ENCODE measurements at regions not wholly inside any gene's neighbourhood (a gene's known extent, or its start where the extent isn't known, plus 50 kb on each side); places are given as distances from the start of the nearest gene placed in this dataset.

- Histone ChIP-seq H3K79me2 (ENCODE audit: control insufficient read depth, insufficient read depth, low read length, unreplicated experiment) (no peaks in the 10 kb centered on the region), H3K36me3 (ENCODE audit: insufficient read depth, low read length) (no peaks in the 10 kb centered on the region), H3K4me1 (ENCODE audit: control insufficient read depth, insufficient read depth, low read length, unreplicated experiment) (no peaks in the 10 kb centered on the region), H3K27me3 (ENCODE audit: insufficient read depth, low read length) (peaks cover 5% of the 10 kb centered on the region; the same call in 1 of the 2 replicates), H2AFZ (ENCODE audit: low read length, unreplicated experiment) (no peak overlapping the region), H3K4me3 (ENCODE audit: low read depth, low read length) (no peak overlapping the region), H3K27ac (ENCODE audit: low read depth, low read length) (no peak overlapping the region)
Measured at GRCh38 chr4:38491854-38492478, 172.0 kb upstream of the KLF3 start.

GRCh38 chr4:38493066-38493465 is 170.9 kb upstream of the KLF3 start:
- no peak overlapping the region for H3K4me3 ChIP-seq (ENCODE audit: low read depth, low read length)
- no peak overlapping the region for H2AFZ ChIP-seq (ENCODE audit: low read length, unreplicated experiment)
- no peaks in the 10 kb centered on the region for H3K36me3 ChIP-seq (ENCODE audit: insufficient read depth, low read length)
- no peaks in the 10 kb centered on the region for H3K4me1 ChIP-seq (ENCODE audit: control insufficient read depth, insufficient read depth, low read length, unreplicated experiment)
- H3K27ac ChIP-seq (ENCODE audit: low read depth, low read length), result no peak overlapping the region
- H3K27me3 ChIP-seq (ENCODE audit: insufficient read depth, low read length), result peaks cover 5% of the 10 kb centered on the region; the same call in 1 of the 2 replicates
- no peaks in the 10 kb centered on the region for H3K79me2 ChIP-seq (ENCODE audit: control insufficient read depth, insufficient read depth, low read length, unreplicated experiment)

GRCh38 chr4:38495446-38495845 is 168.6 kb upstream of the KLF3 start:
- Histone ChIP-seq H3K36me3 (ENCODE audit: insufficient read depth, low read length) (no peaks in the 10 kb centered on the region), H3K79me2 (ENCODE audit: control insufficient read depth, insufficient read depth, low read length, unreplicated experiment) (no peaks in the 10 kb centered on the region), H3K27me3 (ENCODE audit: insufficient read depth, low read length) (peaks cover 5% of the 10 kb centered on the region; the same call in 1 of the 2 replicates), H3K4me1 (ENCODE audit: control insufficient read depth, insufficient read depth, low read length, unreplicated experiment) (no peaks in the 10 kb centered on the region), H3K27ac (ENCODE audit: low read depth, low read length) (no peak overlapping the region), H3K4me3 (ENCODE audit: low read depth, low read length) (no peak overlapping the region), H2AFZ (ENCODE audit: low read length, unreplicated experiment) (no peak overlapping the region)

- H3K4me1 ChIP-seq (ENCODE audit: control insufficient read depth, insufficient read depth, low read length, unreplicated experiment), result no peaks in the 10 kb centered on the region
- H3K36me3 ChIP-seq (ENCODE audit: insufficient read depth, low read length), result no peaks in the 10 kb centered on the region
- no peak overlapping the region for H3K27ac ChIP-seq (ENCODE audit: low read depth, low read length)
- peaks cover under 1% of the 10 kb centered on the region; the same call in 1 of the 2 replicates for H3K27me3 ChIP-seq (ENCODE audit: insufficient read depth, low read length)
- H3K4me3 ChIP-seq (ENCODE audit: low read depth, low read length), result no peak overlapping the region
- H3K79me2 ChIP-seq (ENCODE audit: control insufficient read depth, insufficient read depth, low read length, unreplicated experiment), result no peaks in the 10 kb centered on the region
- no peak overlapping the region for H2AFZ ChIP-seq (ENCODE audit: low read length, unreplicated experiment)
Measured at GRCh38 chr4:38497121-38497520, 166.9 kb upstream of the KLF3 start.

GRCh38 chr4:38499101-38499500 is 164.9 kb upstream of the KLF3 start:
- Histone ChIP-seq H3K27me3 (ENCODE audit: insufficient read depth, low read length) (peaks cover 5% of the 10 kb centered on the region; the same call in 1 of the 2 replicates), H3K36me3 (ENCODE audit: insufficient read depth, low read length) (no peaks in the 10 kb centered on the region), H3K4me3 (ENCODE audit: low read depth, low read length) (no peak overlapping the region), H2AFZ (ENCODE audit: low read length, unreplicated experiment) (no peak overlapping the region), H3K27ac (ENCODE audit: low read depth, low read length) (no peak overlapping the region), H3K79me2 (ENCODE audit: control insufficient read depth, insufficient read depth, low read length, unreplicated experiment) (no peaks in the 10 kb centered on the region), H3K4me1 (ENCODE audit: control insufficient read depth, insufficient read depth, low read length, unreplicated experiment) (no peaks in the 10 kb centered on the region)

- Histone ChIP-seq H2AFZ (ENCODE audit: low read length, unreplicated experiment) (no peak overlapping the region), H3K36me3 (ENCODE audit: insufficient read depth, low read length) (no peaks in the 10 kb centered on the region), H3K4me3 (ENCODE audit: low read depth, low read length) (no peak overlapping the region), H3K27ac (ENCODE audit: low read depth, low read length) (no peak overlapping the region), H3K27me3 (ENCODE audit: insufficient read depth, low read length) (peaks cover 6% of the 10 kb centered on the region), H3K79me2 (ENCODE audit: control insufficient read depth, insufficient read depth, low read length, unreplicated experiment) (no peaks in the 10 kb centered on the region), H3K4me1 (ENCODE audit: control insufficient read depth, insufficient read depth, low read length, unreplicated experiment) (no peaks in the 10 kb centered on the region)
Measured at GRCh38 chr4:38500433-38500832, 163.6 kb upstream of the KLF3 start.

GRCh38 chr4:38501698-38502097 is 162.3 kb upstream of the KLF3 start:
- no peaks in the 10 kb centered on the region for H3K4me1 ChIP-seq (ENCODE audit: control insufficient read depth, insufficient read depth, low read length, unreplicated experiment)
- H3K79me2 ChIP-seq (ENCODE audit: control insufficient read depth, insufficient read depth, low read length, unreplicated experiment), result no peaks in the 10 kb centered on the region
- H3K27ac ChIP-seq (ENCODE audit: low read depth, low read length), result no peak overlapping the region
- peaks cover 18% of the 10 kb centered on the region for H3K27me3 ChIP-seq (ENCODE audit: insufficient read depth, low read length)
- H2AFZ ChIP-seq (ENCODE audit: low read length, unreplicated experiment), result no peak overlapping the region
- no peak overlapping the region for H3K4me3 ChIP-seq (ENCODE audit: low read depth, low read length)
- no peaks in the 10 kb centered on the region for H3K36me3 ChIP-seq (ENCODE audit: insufficient read depth, low read length)

GRCh38 chr4:38503689-38504395 is 160.2 kb upstream of the KLF3 start:
- Histone ChIP-seq H3K4me1 (ENCODE audit: control insufficient read depth, insufficient read depth, low read length, unreplicated experiment) (no peaks in the 10 kb centered on the region), H3K79me2 (ENCODE audit: control insufficient read depth, insufficient read depth, low read length, unreplicated experiment) (no peaks in the 10 kb centered on the region), H3K27me3 (ENCODE audit: insufficient read depth, low read length) (peaks cover 39% of the 10 kb centered on the region), H3K4me3 (ENCODE audit: low read depth, low read length) (no peak overlapping the region), H2AFZ (ENCODE audit: low read length, unreplicated experiment) (no peak overlapping the region), H3K27ac (ENCODE audit: low read depth, low read length) (no peak overlapping the region), H3K36me3 (ENCODE audit: insufficient read depth, low read length) (no peaks in the 10 kb centered on the region)

GRCh38 chr4:38504396-38504715 is 159.6 kb upstream of the KLF3 start:
- Histone ChIP-seq H2AFZ (ENCODE audit: low read length, unreplicated experiment) (no peak overlapping the region), H3K36me3 (ENCODE audit: insufficient read depth, low read length) (no peaks in the 10 kb centered on the region), H3K4me3 (ENCODE audit: low read depth, low read length) (no peak overlapping the region), H3K79me2 (ENCODE audit: control insufficient read depth, insufficient read depth, low read length, unreplicated experiment) (no peaks in the 10 kb centered on the region), H3K27me3 (ENCODE audit: insufficient read depth, low read length) (peaks cover 44% of the 10 kb centered on the region), H3K27ac (ENCODE audit: low read depth, low read length) (no peak overlapping the region), H3K4me1 (ENCODE audit: control insufficient read depth, insufficient read depth, low read length, unreplicated experiment) (no peaks in the 10 kb centered on the region)

- H3K27ac ChIP-seq (ENCODE audit: low read depth, low read length), result no peak overlapping the region
- no peaks in the 10 kb centered on the region for H3K4me1 ChIP-seq (ENCODE audit: control insufficient read depth, insufficient read depth, low read length, unreplicated experiment)
- H3K27me3 ChIP-seq (ENCODE audit: insufficient read depth, low read length), result peaks cover 69% of the 10 kb centered on the region
- H2AFZ ChIP-seq (ENCODE audit: low read length, unreplicated experiment), result no peak overlapping the region
- no peaks in the 10 kb centered on the region for H3K79me2 ChIP-seq (ENCODE audit: control insufficient read depth, insufficient read depth, low read length, unreplicated experiment)
- H3K36me3 ChIP-seq (ENCODE audit: insufficient read depth, low read length), result no peaks in the 10 kb centered on the region
- no peak overlapping the region for H3K4me3 ChIP-seq (ENCODE audit: low read depth, low read length)
Measured at GRCh38 chr4:38509551-38509950, 154.4 kb upstream of the KLF3 start.

- no peaks in the 10 kb centered on the region for H3K4me1 ChIP-seq (ENCODE audit: control insufficient read depth, insufficient read depth, low read length, unreplicated experiment)
- H3K79me2 ChIP-seq (ENCODE audit: control insufficient read depth, insufficient read depth, low read length, unreplicated experiment), result no peaks in the 10 kb centered on the region
- no peaks in the 10 kb centered on the region for H3K36me3 ChIP-seq (ENCODE audit: insufficient read depth, low read length)
- no peak overlapping the region for H3K27ac ChIP-seq (ENCODE audit: low read depth, low read length)
- H3K27me3 ChIP-seq (ENCODE audit: insufficient read depth, low read length), result peaks cover 69% of the 10 kb centered on the region
- no peak overlapping the region for H2AFZ ChIP-seq (ENCODE audit: low read length, unreplicated experiment)
- H3K4me3 ChIP-seq (ENCODE audit: low read depth, low read length), result no peak overlapping the region
Measured at GRCh38 chr4:38510201-38510600, 153.8 kb upstream of the KLF3 start.

Measured in ACC112 (cell line).